ENCODE measurements at regions not wholly inside any gene's neighbourhood (a gene's known extent, or its start where the extent isn't known, plus 50 kb on each side); places are given as distances from the start of the nearest gene placed in this dataset.

DNA sequence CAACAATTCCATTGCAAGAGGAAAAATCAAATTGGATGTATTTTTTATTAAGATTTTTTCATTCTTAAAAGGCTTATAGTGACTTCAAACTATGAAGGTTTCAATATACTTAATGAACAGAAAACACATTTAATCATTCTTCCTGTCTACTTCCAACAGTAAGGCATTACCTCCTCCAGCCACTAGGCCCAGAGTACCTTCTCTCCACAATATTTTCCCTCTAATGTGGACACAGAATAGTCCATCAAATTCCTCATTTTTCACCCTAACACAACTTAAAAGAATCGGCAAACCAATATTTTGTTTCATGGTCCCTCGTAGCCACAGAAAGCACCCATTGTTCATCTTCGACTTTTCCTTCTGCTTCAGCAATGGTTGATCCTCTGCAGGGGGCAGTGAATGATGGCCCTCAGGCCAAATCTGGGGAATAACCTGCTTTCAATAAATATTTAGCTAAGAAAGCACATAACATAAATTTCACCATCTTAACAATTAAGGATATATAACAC lies 335.4 kb upstream of the ID4 start:
- WGBS, 2 donors, result 88 to 91% methylated on average over 3 of the region's 3 CpGs
- intact Hi-C loops (cut with DNase I), result no loop called here

GRCh38 chr6:19502301-19502700 lies 334.9 kb upstream of the ID4 start:
- WGBS, 2 donors, result 82 to 89% methylated on average over 2 of the region's 2 CpGs
- intact Hi-C loops (cut with DNase I), result no loop called here

More for the DNA sequence above, 335.4 kb upstream of the ID4 start:
- TF ChIP-seq POLR2AphosphoS5 (IDR thresholded peaks at IDR 0.05), result no peak
- TF ChIP-seq, protein P1, sequence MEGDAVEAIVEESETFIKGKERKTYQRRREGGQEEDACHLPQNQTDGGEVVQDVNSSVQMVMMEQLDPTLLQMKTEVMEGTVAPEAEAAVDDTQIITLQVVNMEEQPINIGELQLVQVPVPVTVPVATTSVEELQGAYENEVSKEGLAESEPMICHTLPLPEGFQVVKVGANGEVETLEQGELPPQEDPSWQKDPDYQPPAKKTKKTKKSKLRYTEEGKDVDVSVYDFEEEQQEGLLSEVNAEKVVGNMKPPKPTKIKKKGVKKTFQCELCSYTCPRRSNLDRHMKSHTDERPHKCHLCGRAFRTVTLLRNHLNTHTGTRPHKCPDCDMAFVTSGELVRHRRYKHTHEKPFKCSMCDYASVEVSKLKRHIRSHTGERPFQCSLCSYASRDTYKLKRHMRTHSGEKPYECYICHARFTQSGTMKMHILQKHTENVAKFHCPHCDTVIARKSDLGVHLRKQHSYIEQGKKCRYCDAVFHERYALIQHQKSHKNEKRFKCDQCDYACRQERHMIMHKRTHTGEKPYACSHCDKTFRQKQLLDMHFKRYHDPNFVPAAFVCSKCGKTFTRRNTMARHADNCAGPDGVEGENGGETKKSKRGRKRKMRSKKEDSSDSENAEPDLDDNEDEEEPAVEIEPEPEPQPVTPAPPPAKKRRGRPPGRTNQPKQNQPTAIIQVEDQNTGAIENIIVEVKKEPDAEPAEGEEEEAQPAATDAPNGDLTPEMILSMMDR (IDR thresholded peaks at IDR 0.05), result no peak
- TF ChIP-seq POLR2A (IDR thresholded peaks at IDR 0.05), result no peak
- no peak for TF ChIP-seq EP300 (IDR thresholded peaks at IDR 0.05)
- Histone ChIP-seq H3K27ac (no peak overlapping the region), H3K4me1 (no peaks in the 10 kb centered on the region), H3K36me3 (no peaks in the 10 kb centered on the region), H3K9me3 (peaks cover 4 to 8% (median 5%) of the 10 kb centered on the region in 4 donors), H3K4me3 (no peak overlapping the region), H3K27me3 (no peaks in the 10 kb centered on the region)
- DNase-seq, result no peak

GRCh38 chr6:19515939-19516338 lies 321.2 kb upstream of the ID4 start:
- WGBS, 2 donors, result 91 to 92% methylated on average over 4 of the region's 4 CpGs
- TF ChIP-seq POLR2A (IDR thresholded peaks at IDR 0.05) (no peak), POLR2AphosphoS5 (IDR thresholded peaks at IDR 0.05) (no peak), EP300 (IDR thresholded peaks at IDR 0.05) (no peak)
- TF ChIP-seq, protein P1 (IDR thresholded peaks at IDR 0.05), result no peak
- no peaks in the 10 kb centered on the region for H3K4me1 ChIP-seq
- no peak overlapping the region for H3K27ac ChIP-seq
- no peaks in the 10 kb centered on the region for H3K27me3 ChIP-seq
- no peak overlapping the region for H3K4me3 ChIP-seq
- no peaks in the 10 kb centered on the region for H3K36me3 ChIP-seq
- intact Hi-C loops (cut with DNase I), result no loop called here
- peaks cover 0 to 12% (median 9%) of the 10 kb centered on the region in 4 donors for H3K9me3 ChIP-seq
- DNase-seq, result no peak

More at GRCh38 chr6:19502301-19502700, 334.9 kb upstream of the ID4 start:
- peaks cover 4 to 8% (median 5%) of the 10 kb centered on the region in 4 donors for H3K9me3 ChIP-seq
- H3K4me3 ChIP-seq, result no peak overlapping the region
- TF ChIP-seq EP300 (IDR thresholded peaks at IDR 0.05), result no peak
- H3K27me3 ChIP-seq, result no peaks in the 10 kb centered on the region
- no peaks in the 10 kb centered on the region for H3K36me3 ChIP-seq
- no peak for DNase-seq
- no peak overlapping the region for H3K27ac ChIP-seq
- H3K4me1 ChIP-seq, result no peaks in the 10 kb centered on the region

GRCh38 chr6:19519941-19520340 lies 317.2 kb upstream of the ID4 start:
- H3K27me3 ChIP-seq, result no peaks in the 10 kb centered on the region
- intact Hi-C loops (cut with DNase I), result no loop called here
- DNase-seq, result no peak
- H3K4me3 ChIP-seq, result no peak overlapping the region
- WGBS, 2 donors, result 87 to 93% methylated on average over 2 of the region's 2 CpGs
- TF ChIP-seq POLR2A (IDR thresholded peaks at IDR 0.05) (no peak), EP300 (IDR thresholded peaks at IDR 0.05) (no peak), POLR2AphosphoS5 (IDR thresholded peaks at IDR 0.05) (no peak)
- TF ChIP-seq, protein P1 (IDR thresholded peaks at IDR 0.05), result no peak
- H3K4me1 ChIP-seq, result peaks cover 0 to 16% (median 12%) of the 10 kb centered on the region in 4 donors
- peaks cover 0 to 9% (median 6%) of the 10 kb centered on the region in 4 donors for H3K9me3 ChIP-seq
- no peaks in the 10 kb centered on the region for H3K36me3 ChIP-seq
- H3K27ac ChIP-seq, result no peak overlapping the region

- TF ChIP-seq, protein P1 (IDR thresholded peaks at IDR 0.05), result no peak
- TF ChIP-seq EP300 (IDR thresholded peaks at IDR 0.05) (no peak), POLR2A (IDR thresholded peaks at IDR 0.05) (no peak), POLR2AphosphoS5 (IDR thresholded peaks at IDR 0.05) (no peak)
- Histone ChIP-seq H3K4me3 (no peak overlapping the region), H3K4me1 (peaks cover 0 to 23% (median 21%) of the 10 kb centered on the region in 4 donors), H3K36me3 (no peaks in the 10 kb centered on the region), H3K27ac (peak overlapping the region in 1 of 4 donors; percentile 3), H3K9me3 (no peaks in the 10 kb centered on the region), H3K27me3 (no peaks in the 10 kb centered on the region)
- intact Hi-C loops (cut with DNase I), result no loop called here
- 46 to 78% methylated on average over 2 of the region's 2 CpGs for WGBS, 2 donors
- no peak for DNase-seq
Observed at GRCh38 chr6:19524366-19525186, 312.6 kb upstream of the ID4 start.

Data from sigmoid colon (tissue), 6 donors.